Karpas-422 (cell line): ENCODE measurements at regions not wholly inside any gene's neighbourhood (a gene's known extent, or its start where the extent isn't known, plus 50 kb on each side); places are given as distances from the start of the nearest gene placed in this dataset.

ENCODE experiments used
- DNase-seq: peaks from one replicate; pipeline ENCODE4 v3.0.0-alpha.2; 2015
- H2AFZ ChIP-seq: fragments of 200-600 bp; sonication (generic); 2 replicates; pipeline ENCODE4 v1.6.1; 2014; ENCODE audit warnings: antibody characterized with exemption, low read length, mixed read lengths
- H3K27ac ChIP-seq: fragments of 200-600 bp; sonication (generic); 2 replicates; pipeline ENCODE4 v1.5.1; 2014; ENCODE audit warnings: mild to moderate bottlenecking, low read length, moderate library complexity
- H3K27me3 ChIP-seq: fragments of 200-600 bp; sonication (generic); 2 replicates; pipeline ENCODE4 v1.6.1; 2014; ENCODE audit warnings: low read length, mixed read lengths
- H3K36me3 ChIP-seq: fragments of 200-600 bp; sonication (generic); 2 replicates; pipeline ENCODE4 v1.6.1; 2014; ENCODE audit warnings: low read length, mixed read lengths; ENCODE audit not compliant: insufficient read depth
- H3K4me1 ChIP-seq: fragments of 200-600 bp; sonication (generic); 2 replicates; pipeline ENCODE4 v1.6.1; 2014; ENCODE audit warnings: mild to moderate bottlenecking, low read length, mixed read lengths
- H3K4me2 ChIP-seq: fragments of 200-600 bp; sonication (generic); 2 replicates; pipeline ENCODE4 v1.6.1; 2014; ENCODE audit warnings: low read length, low read depth, mild to moderate bottlenecking; ENCODE audit not compliant: poor library complexity, severe bottlenecking
- H3K4me3 ChIP-seq: fragments of 200-600 bp; sonication (generic); 2 replicates; pipeline ENCODE4 v1.5.1; 2014; ENCODE audit warnings: mild to moderate bottlenecking, antibody characterized with exemption, low read length, mixed read lengths
- H3K79me2 ChIP-seq: fragments of 200-600 bp; sonication (generic); 2 replicates; pipeline ENCODE4 v1.6.1; 2014; ENCODE audit warnings: mild to moderate bottlenecking, low read length, mixed read lengths
- H3K9ac ChIP-seq: fragments of 200-600 bp; sonication (generic); 2 replicates; pipeline ENCODE4 v1.6.0; 2014; ENCODE audit warnings: low read length
- H3K9me2 ChIP-seq: fragments of 200-600 bp; sonication (generic), shearing (Covaris generic); replicated peaks from 2 replicates; pipeline ENCODE4 v1.6.0; 2014; ENCODE audit warnings: mild to moderate bottlenecking, low read length, moderate library complexity; ENCODE audit not compliant: insufficient read depth
- H3K9me3 ChIP-seq: fragments of 300-700, 200-600 bp; sonication (generic); 2 replicates; pipeline ENCODE4 v1.6.1; 2014; ENCODE audit warnings: low read length, mixed read lengths
- H4K20me1 ChIP-seq: fragments of 200-600 bp; sonication (generic); 2 replicates; pipeline ENCODE4 v1.6.1; 2014; ENCODE audit warnings: mild to moderate bottlenecking, antibody characterized with exemption, low read length, low read depth; ENCODE audit not compliant: insufficient read depth

GRCh38 chr6:62613928-62614327, 327.9 kb upstream of the KHDRBS2 start:
- Histone ChIP-seq H2AFZ (no peak overlapping the region), H3K9ac (no peak overlapping the region), H4K20me1 (no peaks in the 10 kb centered on the region)

GRCh38 chr6:62612471-62612870, 326.4 kb upstream of the KHDRBS2 start:
- Histone ChIP-seq H3K9me3 (no peaks in the 10 kb centered on the region), H3K36me3 (no peaks in the 10 kb centered on the region), H3K4me1 (peaks cover 6% of the 10 kb centered on the region), H3K4me3 (no peak overlapping the region), H3K27ac (no peak overlapping the region), H3K4me2 (no peak overlapping the region), H3K9me2 (no peaks in the 10 kb centered on the region), H4K20me1 (no peaks in the 10 kb centered on the region), H3K27me3 (no peaks in the 10 kb centered on the region), H3K79me2 (no peaks in the 10 kb centered on the region), H2AFZ (no peak overlapping the region), H3K9ac (no peak overlapping the region)
- no peak for DNase-seq

More at GRCh38 chr6:62613928-62614327, 327.9 kb upstream of the KHDRBS2 start:
- no peak overlapping the region for H3K4me3 ChIP-seq
- H3K4me1 ChIP-seq = peaks cover 6% of the 10 kb centered on the region
- H3K9me3 ChIP-seq = no peaks in the 10 kb centered on the region
- H3K79me2 ChIP-seq = no peaks in the 10 kb centered on the region
- no peaks in the 10 kb centered on the region for H3K27me3 ChIP-seq
- no peak overlapping the region for H3K4me2 ChIP-seq
- no peaks in the 10 kb centered on the region for H3K9me2 ChIP-seq
- no peak for DNase-seq
- no peak overlapping the region for H3K27ac ChIP-seq
- H3K36me3 ChIP-seq = no peaks in the 10 kb centered on the region

- H2AFZ ChIP-seq = no peak overlapping the region
- H3K9ac ChIP-seq = no peak overlapping the region
- H4K20me1 ChIP-seq = no peaks in the 10 kb centered on the region
- H3K36me3 ChIP-seq = no peaks in the 10 kb centered on the region
- no peak overlapping the region for H3K27ac ChIP-seq
- H3K4me3 ChIP-seq = no peak overlapping the region
- no peaks in the 10 kb centered on the region for H3K9me3 ChIP-seq
- no peaks in the 10 kb centered on the region for H3K4me1 ChIP-seq
- no peaks in the 10 kb centered on the region for H3K9me2 ChIP-seq
- DNase-seq = no peak
- no peak overlapping the region for H3K4me2 ChIP-seq
- H3K79me2 ChIP-seq = no peaks in the 10 kb centered on the region
- no peaks in the 10 kb centered on the region for H3K27me3 ChIP-seq
Measured at GRCh38 chr6:62570372-62570771, 284.3 kb upstream of the KHDRBS2 start.

- Histone ChIP-seq H3K9me2 (no peaks in the 10 kb centered on the region), H3K36me3 (no peaks in the 10 kb centered on the region), H3K79me2 (no peaks in the 10 kb centered on the region), H2AFZ (no peak overlapping the region), H3K27me3 (no peaks in the 10 kb centered on the region), H3K4me1 (no peaks in the 10 kb centered on the region), H3K4me2 (no peak overlapping the region), H3K9ac (no peak overlapping the region), H3K9me3 (no peaks in the 10 kb centered on the region), H3K27ac (no peak overlapping the region), H3K4me3 (no peak overlapping the region), H4K20me1 (no peaks in the 10 kb centered on the region)
- DNase-seq = no peak
Measured at GRCh38 chr6:62541502-62541901, 255.5 kb upstream of the KHDRBS2 start.

GRCh38 chr6:62530985-62531384, 245.0 kb upstream of the KHDRBS2 start:
- H3K9me3 ChIP-seq = no peaks in the 10 kb centered on the region
- no peak overlapping the region for H3K9ac ChIP-seq
- H3K4me3 ChIP-seq = no peak overlapping the region
- H3K4me2 ChIP-seq = no peak overlapping the region
- no peaks in the 10 kb centered on the region for H3K36me3 ChIP-seq
- H3K9me2 ChIP-seq = no peaks in the 10 kb centered on the region
- no peak for DNase-seq
- H3K79me2 ChIP-seq = no peaks in the 10 kb centered on the region
- no peak overlapping the region for H2AFZ ChIP-seq
- no peaks in the 10 kb centered on the region for H4K20me1 ChIP-seq
- no peak overlapping the region for H3K27ac ChIP-seq
- H3K27me3 ChIP-seq = no peaks in the 10 kb centered on the region
- H3K4me1 ChIP-seq = no peaks in the 10 kb centered on the region

GRCh38 chr6:62528894-62529526, 243.0 kb upstream of the KHDRBS2 start:
- H3K4me2 ChIP-seq = no peak overlapping the region
- no peak overlapping the region for H3K9ac ChIP-seq
- no peaks in the 10 kb centered on the region for H3K9me2 ChIP-seq
- H3K4me3 ChIP-seq = no peak overlapping the region
- no peak overlapping the region for H3K27ac ChIP-seq
- H3K36me3 ChIP-seq = no peaks in the 10 kb centered on the region
- H3K4me1 ChIP-seq = no peaks in the 10 kb centered on the region
- DNase-seq = peak; percentile 45
- no peaks in the 10 kb centered on the region for H3K27me3 ChIP-seq
- no peaks in the 10 kb centered on the region for H3K79me2 ChIP-seq
- H2AFZ ChIP-seq = no peak overlapping the region
- no peaks in the 10 kb centered on the region for H4K20me1 ChIP-seq
- H3K9me3 ChIP-seq = no peaks in the 10 kb centered on the region

GRCh38 chr6:62523630-62524029, 237.6 kb upstream of the KHDRBS2 start:
- Histone ChIP-seq H3K79me2 (no peaks in the 10 kb centered on the region), H3K27ac (no peak overlapping the region), H2AFZ (no peak overlapping the region), H3K36me3 (no peaks in the 10 kb centered on the region), H3K27me3 (no peaks in the 10 kb centered on the region), H3K4me1 (no peaks in the 10 kb centered on the region), H3K9ac (no peak overlapping the region), H4K20me1 (no peaks in the 10 kb centered on the region), H3K9me2 (no peaks in the 10 kb centered on the region), H3K4me2 (no peak overlapping the region), H3K9me3 (no peaks in the 10 kb centered on the region), H3K4me3 (no peak overlapping the region)
- no peak for DNase-seq

- H3K27ac ChIP-seq = no peak overlapping the region
- H3K9me3 ChIP-seq = no peaks in the 10 kb centered on the region
- no peaks in the 10 kb centered on the region for H3K79me2 ChIP-seq
- H4K20me1 ChIP-seq = no peaks in the 10 kb centered on the region
- H3K27me3 ChIP-seq = no peaks in the 10 kb centered on the region
- no peaks in the 10 kb centered on the region for H3K9me2 ChIP-seq
- no peak overlapping the region for H3K4me3 ChIP-seq
- no peak overlapping the region for H3K4me2 ChIP-seq
- H3K36me3 ChIP-seq = no peaks in the 10 kb centered on the region
- H3K4me1 ChIP-seq = peaks cover 14% of the 10 kb centered on the region
- DNase-seq = no peak
- no peak overlapping the region for H2AFZ ChIP-seq
- no peak overlapping the region for H3K9ac ChIP-seq
Measured at GRCh38 chr6:62519574-62519973, 233.5 kb upstream of the KHDRBS2 start.
